ENCODE measurements at regions not wholly inside any gene's neighbourhood (a gene's known extent, or its start where the extent isn't known, plus 50 kb on each side); places are given as distances from the start of the nearest gene placed in this dataset.

- DNase-seq = no peak
Measured at GRCh38 chr3:161818106-161818505, 321.5 kb downstream of the OTOL1 start.

GRCh38 chr3:161821591-161821990, 325.0 kb downstream of the OTOL1 start:
- DNase-seq = no peak

DNA sequence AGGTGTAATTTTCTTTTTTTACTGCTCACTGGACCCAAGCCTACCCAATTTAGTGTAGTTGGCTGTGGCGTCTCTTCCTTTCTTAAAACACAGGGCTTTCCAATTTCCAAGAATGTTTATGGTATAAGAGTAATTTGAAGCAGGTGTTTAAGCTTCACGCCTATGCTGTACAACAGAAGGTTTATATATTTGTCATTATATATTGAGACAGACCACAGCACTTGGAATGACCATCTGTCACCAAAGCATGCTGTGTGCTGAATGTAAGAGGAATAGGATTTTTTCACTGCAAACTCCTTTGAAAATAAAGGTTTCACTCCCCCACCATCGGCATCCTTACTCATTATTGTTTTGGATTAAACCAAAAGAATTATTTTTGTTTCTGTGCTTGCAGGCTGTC, 325.7 kb downstream of the OTOL1 start:
- no peak for DNase-seq

- DNase-seq = no peak
Measured at GRCh38 chr3:161823910-161824309, 327.3 kb downstream of the OTOL1 start.

- no peak for DNase-seq
Measured at GRCh38 chr3:161838021-161838420, 341.4 kb downstream of the OTOL1 start.

GRCh38 chr3:161848376-161848775, 351.8 kb downstream of the OTOL1 start:
- no peak for DNase-seq

DNA sequence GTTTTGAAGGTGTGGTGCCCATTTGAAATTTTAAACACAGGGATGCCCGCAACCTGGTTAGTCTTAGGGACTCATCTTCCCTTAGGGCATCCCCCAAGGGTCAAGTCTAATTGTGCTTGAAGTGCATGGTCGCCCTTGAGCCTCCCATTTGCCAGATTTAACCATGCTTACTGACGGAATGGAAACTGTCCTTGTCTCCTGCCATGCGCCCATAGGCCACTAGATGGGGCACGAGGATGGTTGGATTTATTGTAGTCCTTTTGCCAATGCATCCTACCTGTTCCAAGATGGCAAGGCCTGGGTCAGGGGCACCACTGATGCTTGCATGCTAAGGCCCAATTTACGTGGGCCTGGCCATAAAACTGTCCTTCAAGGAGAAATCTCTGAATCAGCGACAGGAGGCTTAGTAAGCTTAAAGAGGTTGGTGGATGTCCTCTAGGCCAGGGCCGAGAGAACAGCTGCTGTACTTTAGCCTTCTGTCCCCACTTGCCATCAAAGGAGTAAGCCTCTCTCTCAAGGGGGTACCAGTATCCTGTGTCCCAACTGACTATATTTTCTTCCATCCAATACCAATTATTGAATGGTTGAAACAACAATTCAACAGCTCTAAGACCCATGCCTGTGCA, 355.4 kb downstream of the OTOL1 start:
- DNase-seq = peak; percentile 58

GRCh38 chr3:161852744-161853143, 356.1 kb downstream of the OTOL1 start:
- DNase-seq = no peak

DNA sequence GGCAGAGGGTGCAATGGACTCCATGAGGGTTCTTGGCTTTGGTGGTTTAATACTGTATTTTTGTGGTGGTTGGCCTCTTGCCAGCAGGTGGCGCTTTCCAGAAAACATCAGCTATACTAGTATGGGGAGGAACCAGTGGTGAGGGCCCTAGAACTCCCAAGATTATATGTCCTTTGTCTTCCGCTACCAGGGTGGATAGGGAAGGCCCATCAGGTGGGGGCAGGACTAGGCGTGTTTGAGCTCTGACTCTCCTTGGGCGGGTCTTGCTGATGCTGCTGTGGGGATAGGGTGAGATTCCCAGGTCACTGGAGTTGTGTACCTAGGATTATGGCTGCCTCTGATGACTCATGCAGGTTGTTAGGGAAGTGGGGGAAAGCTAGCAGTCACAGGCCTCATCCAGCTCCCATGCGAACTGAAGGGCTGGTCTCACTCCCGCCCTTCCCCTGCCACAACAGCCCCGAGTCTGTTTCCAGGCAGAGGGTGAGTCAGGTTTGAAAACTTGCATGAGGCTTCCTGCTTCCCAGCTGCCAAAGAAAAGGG, 357.7 kb downstream of the OTOL1 start:
- DNase-seq = peak; percentile 84

GRCh38 chr3:161859057-161859456, 362.4 kb downstream of the OTOL1 start:
- no peak for DNase-seq

DNA sequence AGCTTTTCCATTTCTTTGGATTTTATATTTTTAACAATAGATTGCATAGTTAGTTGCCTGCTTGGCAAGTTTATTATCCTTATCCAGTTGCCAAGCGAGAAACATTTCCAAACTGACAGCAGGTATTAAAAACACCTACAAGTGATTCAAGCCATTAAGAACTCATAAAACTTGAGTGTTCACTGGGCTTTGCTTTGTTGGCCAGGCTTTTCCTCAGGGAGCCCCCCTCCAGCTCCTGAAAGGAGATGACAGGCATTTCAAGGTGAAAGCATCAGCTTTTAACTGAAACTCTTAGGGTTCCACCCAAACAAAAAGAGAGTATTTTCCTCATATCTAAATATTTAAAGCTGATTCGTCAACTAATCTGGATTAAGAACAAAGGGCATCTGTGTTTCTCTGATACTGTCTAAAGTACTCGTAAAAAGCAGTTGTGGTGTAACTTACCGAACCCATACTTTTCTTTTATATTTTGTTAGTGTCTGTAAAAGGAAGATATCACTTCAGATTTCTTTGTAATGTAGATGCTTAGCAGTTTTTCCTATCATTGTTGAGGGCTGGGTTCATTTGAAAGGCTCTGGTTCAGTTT, 363.4 kb downstream of the OTOL1 start:
- no peak for DNase-seq

- no peak for DNase-seq
Measured at GRCh38 chr3:161863775-161864174, 367.2 kb downstream of the OTOL1 start.

DNA sequence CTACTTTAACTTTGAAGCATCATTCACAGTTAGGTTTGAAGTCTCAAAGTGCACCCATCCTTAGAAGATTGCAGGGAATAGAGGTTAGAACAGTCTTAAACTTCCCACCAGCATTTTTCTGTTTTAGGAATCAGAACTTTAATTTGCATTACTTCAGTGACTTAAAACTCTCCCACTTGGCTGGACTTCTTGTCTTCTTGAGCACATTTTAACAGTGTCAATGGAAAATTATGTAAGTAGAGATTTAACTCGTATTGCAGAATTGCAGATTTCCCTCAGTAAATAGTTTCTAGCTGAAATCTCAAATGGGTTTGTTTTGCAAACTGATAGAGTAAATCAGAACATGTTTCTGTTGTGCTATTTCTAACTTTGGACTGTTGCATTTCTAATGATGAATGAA, 369.6 kb downstream of the OTOL1 start:
- no peak for DNase-seq

DNA sequence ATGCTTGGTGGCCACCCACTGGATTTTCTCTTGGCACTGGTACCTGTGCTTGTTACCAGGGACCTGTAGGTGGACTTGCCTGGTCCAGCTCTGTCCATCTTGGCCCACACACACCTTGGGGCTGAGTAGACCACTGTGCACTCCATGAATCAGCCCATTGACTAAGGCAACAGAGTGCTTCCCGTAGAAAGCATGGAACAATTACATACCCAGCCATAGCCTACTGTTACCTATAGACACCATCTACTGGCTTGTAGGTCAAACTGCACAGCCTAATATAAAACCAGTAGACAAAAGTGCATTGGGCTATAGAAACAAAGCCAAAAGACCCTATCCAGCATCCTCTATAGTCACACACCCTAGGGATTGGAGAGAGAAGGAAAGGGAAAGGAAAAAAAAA, 378.9 kb downstream of the OTOL1 start:
- no peak for DNase-seq

GRCh38 chr3:161879470-161879869, 382.9 kb downstream of the OTOL1 start:
- peak; percentile 54 for DNase-seq

GRCh38 chr3:161884830-161885229, 388.2 kb downstream of the OTOL1 start:
- DNase-seq = no peak

DNA sequence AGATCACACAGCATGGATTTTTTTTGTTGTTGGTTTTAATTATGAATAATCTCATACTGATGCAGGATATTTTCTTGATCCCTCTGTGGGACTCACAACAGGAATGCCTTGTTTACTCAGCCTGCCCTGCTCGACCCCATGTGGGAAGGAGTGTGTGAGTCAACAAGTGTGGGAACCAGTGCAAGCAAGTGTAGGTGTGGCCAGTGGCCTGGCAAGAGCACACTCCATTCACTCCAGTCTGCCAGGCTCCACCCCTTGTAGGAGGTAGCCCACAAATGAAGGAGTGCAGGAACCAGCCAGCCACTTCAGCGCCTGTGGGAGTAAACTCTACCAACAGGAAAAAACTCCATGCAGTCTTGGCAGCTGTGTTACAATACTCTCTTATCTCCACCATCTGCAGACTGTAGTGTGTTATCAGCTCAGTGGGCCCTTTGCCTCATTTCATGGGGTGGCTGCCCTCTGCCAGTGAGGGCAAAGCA, 393.6 kb downstream of the OTOL1 start:
- DNase-seq = peak; percentile 99

DNA sequence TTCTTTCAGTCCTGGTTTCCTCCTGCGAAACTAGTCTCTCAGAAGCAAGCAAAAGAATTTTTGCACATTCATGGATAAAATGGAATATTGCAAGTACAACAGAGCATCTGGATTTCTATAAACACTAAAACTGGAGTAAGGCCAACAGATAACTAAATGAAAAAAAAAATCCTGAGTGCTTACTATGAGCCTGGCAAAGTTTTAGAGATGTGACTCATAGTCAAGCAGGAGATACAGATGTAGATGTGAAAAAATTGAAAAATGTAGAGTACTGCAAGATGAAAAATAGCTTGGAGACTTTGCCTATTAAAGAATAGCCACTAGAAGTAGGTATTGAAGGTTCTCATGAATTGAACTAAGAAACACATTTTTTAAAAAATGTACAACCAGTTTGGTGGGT, 397.4 kb downstream of the OTOL1 start:
- peak; percentile 83 for DNase-seq

GRCh38 chr3:161894657-161895056, 398.0 kb downstream of the OTOL1 start:
- DNase-seq = no peak

- DNase-seq = no peak
Measured at GRCh38 chr3:161905520-161906132, 409.0 kb downstream of the OTOL1 start.

DNA sequence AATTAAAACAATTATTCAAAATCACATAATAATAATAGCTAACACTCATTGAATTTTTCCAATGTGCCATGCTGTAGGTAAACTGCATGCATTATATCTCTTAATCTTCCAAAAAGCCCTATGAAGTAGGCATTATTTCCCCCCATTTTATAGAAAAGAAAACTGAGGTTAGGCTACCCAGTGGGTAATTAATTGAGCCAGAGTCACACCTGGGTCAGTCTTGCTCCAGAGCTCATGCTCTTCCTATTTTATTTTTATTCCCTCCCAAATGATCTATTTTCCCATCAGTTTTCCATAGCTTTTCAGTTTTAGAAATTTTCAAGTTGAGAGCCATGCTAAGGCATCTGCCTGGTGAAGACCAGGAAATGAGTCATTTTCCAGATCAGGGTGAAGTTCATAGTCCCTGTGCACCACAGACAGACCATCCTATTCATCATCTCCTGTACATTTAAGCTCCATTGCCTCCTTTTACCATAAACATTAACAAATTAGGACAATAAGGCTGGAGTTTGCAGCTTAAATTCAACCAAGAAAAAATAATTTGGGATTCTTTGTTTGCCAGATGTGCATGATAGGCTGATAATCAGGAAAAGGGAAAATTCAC, 417.3 kb downstream of the OTOL1 start:
- peak; percentile 85 for DNase-seq

- DNase-seq = peak; percentile 75
Measured at GRCh38 chr3:161914703-161915417, 418.3 kb downstream of the OTOL1 start.

GRCh38 chr3:161915418-161915750, 418.8 kb downstream of the OTOL1 start:
- DNase-seq = no peak

Measured in fibroblast of skin of back (primary cell).